ENCODE measurements at regions not wholly inside any gene's neighbourhood (a gene's known extent, or its start where the extent isn't known, plus 50 kb on each side); places are given as distances from the start of the nearest gene placed in this dataset.

DNA sequence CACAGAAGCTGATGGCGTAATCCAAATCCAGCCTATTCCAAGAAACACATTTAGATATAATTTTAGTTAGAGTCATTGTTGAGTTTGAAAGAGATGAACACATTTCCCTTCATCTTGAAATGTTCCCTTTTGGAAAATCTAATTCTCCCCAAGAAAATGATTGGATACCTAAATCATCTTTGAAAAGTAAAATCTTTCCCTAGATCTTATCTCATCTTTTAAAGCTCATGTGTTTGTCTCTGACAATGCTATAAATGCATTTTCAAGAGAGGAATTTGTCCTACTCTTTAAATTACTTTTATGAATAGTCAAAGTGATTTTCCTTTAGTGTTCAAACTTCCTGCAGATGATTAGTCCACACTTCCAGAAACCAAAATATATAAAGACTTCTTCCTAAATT, 82.6 kb upstream of the CNTN6 start:
- Mint-ChIP-seq H3K4me1 (ENCODE audit: low read depth) (no peaks in the 10 kb centered on the region), H3K36me3 (ENCODE audit: low read depth) (no peaks in the 10 kb centered on the region), H3K4me3 (no peak overlapping the region), H3K27me3 (ENCODE audit: insufficient read depth) (no peaks in the 10 kb centered on the region; the same call in 1 of the 2 replicates), H3K27ac (no peak overlapping the region), H3K9me3 (peaks cover 42% of the 10 kb centered on the region)
- no peak for DNase-seq
- no peak for TF ChIP-seq CTCF (IDR thresholded peaks at IDR 0.05)

- H3K4me3 Mint-ChIP-seq, result no peak overlapping the region
- no peak overlapping the region for H3K27ac Mint-ChIP-seq
- H3K36me3 Mint-ChIP-seq (ENCODE audit: low read depth), result no peaks in the 10 kb centered on the region
- no peak for TF ChIP-seq CTCF (IDR thresholded peaks at IDR 0.05)
- H3K27me3 Mint-ChIP-seq (ENCODE audit: insufficient read depth), result no peaks in the 10 kb centered on the region; the same call in 1 of the 2 replicates
- H3K4me1 Mint-ChIP-seq (ENCODE audit: low read depth), result no peaks in the 10 kb centered on the region
- H3K9me3 Mint-ChIP-seq, result peaks cover 42% of the 10 kb centered on the region
- DNase-seq, result no peak
Observed at GRCh38 chr3:1015826-1016225, 77.0 kb upstream of the CNTN6 start.

DNA sequence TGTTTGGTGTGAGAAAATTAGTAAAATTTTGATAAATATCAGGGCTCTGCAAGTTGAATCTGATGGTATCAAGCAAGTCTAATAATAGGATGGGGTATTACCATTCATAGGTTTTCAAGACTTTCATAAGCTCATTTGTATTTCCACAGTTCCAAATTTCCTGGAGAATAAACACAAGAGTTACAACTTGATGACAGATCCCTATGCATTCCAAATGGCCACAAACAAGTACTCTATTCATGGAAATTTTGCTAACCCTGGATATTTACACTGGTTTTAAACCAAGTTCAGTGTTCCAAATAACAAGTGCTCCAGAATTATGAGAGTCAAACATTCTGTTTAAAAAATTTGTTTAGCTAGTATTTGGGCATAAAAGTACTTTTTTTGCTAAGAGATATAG, 75.0 kb upstream of the CNTN6 start:
- no peaks in the 10 kb centered on the region for H3K36me3 Mint-ChIP-seq (ENCODE audit: low read depth)
- no peak for DNase-seq
- no peak for TF ChIP-seq CTCF (IDR thresholded peaks at IDR 0.05)
- no peak overlapping the region for H3K27ac Mint-ChIP-seq
- peaks cover 53% of the 10 kb centered on the region for H3K9me3 Mint-ChIP-seq
- no peaks in the 10 kb centered on the region; the same call in 1 of the 2 replicates for H3K27me3 Mint-ChIP-seq (ENCODE audit: insufficient read depth)
- no peaks in the 10 kb centered on the region for H3K4me1 Mint-ChIP-seq (ENCODE audit: low read depth)
- no peak overlapping the region for H3K4me3 Mint-ChIP-seq

DNA sequence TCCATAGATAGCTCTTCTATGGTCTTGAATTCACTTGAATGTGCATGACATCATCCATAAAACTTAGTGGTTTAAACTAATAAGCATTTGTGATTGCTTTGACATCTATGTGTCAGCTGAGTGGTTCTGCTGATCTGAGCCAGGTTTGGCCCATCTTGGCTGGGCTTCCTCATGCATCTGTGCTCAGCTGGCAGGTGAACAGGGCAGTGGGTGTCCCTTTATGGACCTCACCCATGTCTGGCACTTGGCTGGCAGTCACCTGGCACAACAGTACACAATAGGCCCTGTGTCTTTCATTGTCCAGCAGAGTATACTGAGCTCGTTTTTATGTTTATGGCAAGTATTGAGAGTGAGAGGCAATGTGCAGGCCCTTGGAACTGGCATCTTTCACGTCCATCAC, 73.7 kb upstream of the CNTN6 start:
- no peak overlapping the region for H3K4me3 Mint-ChIP-seq
- DNase-seq, result no peak
- no peak for TF ChIP-seq CTCF (IDR thresholded peaks at IDR 0.05)
- no peaks in the 10 kb centered on the region for H3K36me3 Mint-ChIP-seq (ENCODE audit: low read depth)
- no peaks in the 10 kb centered on the region; the same call in 1 of the 2 replicates for H3K27me3 Mint-ChIP-seq (ENCODE audit: insufficient read depth)
- H3K9me3 Mint-ChIP-seq, result peaks cover 46% of the 10 kb centered on the region
- no peaks in the 10 kb centered on the region for H3K4me1 Mint-ChIP-seq (ENCODE audit: low read depth)
- no peak overlapping the region for H3K27ac Mint-ChIP-seq

- Mint-ChIP-seq H3K36me3 (ENCODE audit: low read depth) (no peaks in the 10 kb centered on the region), H3K4me3 (no peak overlapping the region), H3K9me3 (peaks cover 46% of the 10 kb centered on the region), H3K27me3 (ENCODE audit: insufficient read depth) (no peaks in the 10 kb centered on the region), H3K27ac (no peak overlapping the region), H3K4me1 (ENCODE audit: low read depth) (no peaks in the 10 kb centered on the region)
- DNase-seq, result no peak
- no peak for TF ChIP-seq CTCF (IDR thresholded peaks at IDR 0.05)
Observed at GRCh38 chr3:1026395-1026794, 66.4 kb upstream of the CNTN6 start.

All from HFFc6 (cell line).